ENCODE measurements at regions not wholly inside any gene's neighbourhood (a gene's known extent, or its start where the extent isn't known, plus 50 kb on each side); places are given as distances from the start of the nearest gene placed in this dataset.

- Histone ChIP-seq H3K27ac (ENCODE audit: low read depth, low read length) (no peak overlapping the region), H3K79me2 (ENCODE audit: insufficient read depth, low read length) (no peaks in the 10 kb centered on the region), H3K9me3 (ENCODE audit: insufficient read depth, low read length) (no peaks in the 10 kb centered on the region), H3K4me3 (ENCODE audit: insufficient read depth, low read length, poor library complexity, severe bottlenecking) (no peak overlapping the region), H3K9ac (ENCODE audit: low read length) (no peak overlapping the region), H3K4me2 (ENCODE audit: low read depth, low read length, poor library complexity, severe bottlenecking) (no peak overlapping the region), H3K36me3 (ENCODE audit: low read length) (no peaks in the 10 kb centered on the region), H4K20me1 (ENCODE audit: low read depth, low read length) (no peaks in the 10 kb centered on the region), H3F3A (ENCODE audit: insufficient read depth) (no peaks in the 10 kb centered on the region), H2AFZ (ENCODE audit: low read depth, low read length, severe bottlenecking) (no peak overlapping the region), H3K9me2 (replicated peaks; ENCODE audit: insufficient read depth, low read length) (no peaks in the 10 kb centered on the region), H3K27me3 (ENCODE audit: low read length) (no peaks in the 10 kb centered on the region)
- TF ChIP-seq EZH2phosphoT487 (conservative IDR thresholded peaks at IDR 0.05; ENCODE audit: low read length) (no peak), CTCF (IDR thresholded peaks at IDR 0.05; ENCODE audit: insufficient read depth, low read length, poor library complexity, severe bottlenecking) (no peak)
Observed at GRCh38 chr12:61362037-61362436, 898.2 kb upstream of the USP15 start.

GRCh38 chr12:61365001-61365400, 895.2 kb upstream of the USP15 start:
- Histone ChIP-seq H3F3A (ENCODE audit: insufficient read depth) (no peaks in the 10 kb centered on the region), H3K9me2 (replicated peaks; ENCODE audit: insufficient read depth, low read length) (no peaks in the 10 kb centered on the region), H2AFZ (ENCODE audit: low read depth, low read length, severe bottlenecking) (no peak overlapping the region), H3K36me3 (ENCODE audit: low read length) (no peaks in the 10 kb centered on the region), H3K79me2 (ENCODE audit: insufficient read depth, low read length) (no peaks in the 10 kb centered on the region), H4K20me1 (ENCODE audit: low read depth, low read length) (no peaks in the 10 kb centered on the region), H3K4me2 (ENCODE audit: low read depth, low read length, poor library complexity, severe bottlenecking) (no peak overlapping the region), H3K27ac (ENCODE audit: low read depth, low read length) (no peak overlapping the region), H3K4me3 (ENCODE audit: insufficient read depth, low read length, poor library complexity, severe bottlenecking) (no peak overlapping the region), H3K27me3 (ENCODE audit: low read length) (no peaks in the 10 kb centered on the region), H3K9me3 (ENCODE audit: insufficient read depth, low read length) (no peaks in the 10 kb centered on the region), H3K9ac (ENCODE audit: low read length) (no peak overlapping the region)
- no peak for TF ChIP-seq EZH2phosphoT487 (conservative IDR thresholded peaks at IDR 0.05; ENCODE audit: low read length)
- no peak for TF ChIP-seq CTCF (IDR thresholded peaks at IDR 0.05; ENCODE audit: insufficient read depth, low read length, poor library complexity, severe bottlenecking)

- Histone ChIP-seq H3K4me2 (ENCODE audit: low read depth, low read length, poor library complexity, severe bottlenecking) (no peak overlapping the region), H3K9ac (ENCODE audit: low read length) (no peak overlapping the region), H3K79me2 (ENCODE audit: insufficient read depth, low read length) (no peaks in the 10 kb centered on the region), H3K9me2 (replicated peaks; ENCODE audit: insufficient read depth, low read length) (no peaks in the 10 kb centered on the region), H3K27ac (ENCODE audit: low read depth, low read length) (no peak overlapping the region), H4K20me1 (ENCODE audit: low read depth, low read length) (no peaks in the 10 kb centered on the region), H2AFZ (ENCODE audit: low read depth, low read length, severe bottlenecking) (no peak overlapping the region), H3K9me3 (ENCODE audit: insufficient read depth, low read length) (no peaks in the 10 kb centered on the region), H3K27me3 (ENCODE audit: low read length) (no peaks in the 10 kb centered on the region), H3K36me3 (ENCODE audit: low read length) (no peaks in the 10 kb centered on the region), H3F3A (ENCODE audit: insufficient read depth) (no peaks in the 10 kb centered on the region), H3K4me3 (ENCODE audit: insufficient read depth, low read length, poor library complexity, severe bottlenecking) (no peak overlapping the region)
- TF ChIP-seq CTCF (IDR thresholded peaks at IDR 0.05; ENCODE audit: insufficient read depth, low read length, poor library complexity, severe bottlenecking) (no peak), EZH2phosphoT487 (conservative IDR thresholded peaks at IDR 0.05; ENCODE audit: low read length) (no peak)
Observed at GRCh38 chr12:61367281-61367785, 892.9 kb upstream of the USP15 start.
